Central memory CD4-positive, alpha-beta T cell (primary cell): ENCODE measurements at regions not wholly inside any gene's neighbourhood (a gene's known extent, or its start where the extent isn't known, plus 50 kb on each side); places are given as distances from the start of the nearest gene placed in this dataset.

Experiments used
- DNase-seq: peaks from one replicate; pipeline ENCODE4 v3.0.0; 2022

- no peak for DNase-seq
These were observed 71.1 kb upstream of the FGGY start for GRCh38 chr1:59225594-59226316.

GRCh38 chr1:59229138-59229537 is 67.8 kb upstream of the FGGY start:
- DNase-seq = no peak

- DNase-seq = no peak
These were observed 66.3 kb upstream of the FGGY start for GRCh38 chr1:59230622-59231021.

GRCh38 chr1:59232216-59232615 is 64.7 kb upstream of the FGGY start:
- DNase-seq = no peak

- DNase-seq = no peak
These were observed 63.5 kb upstream of the FGGY start for GRCh38 chr1:59233444-59233843.

- DNase-seq = no peak
These were observed 60.0 kb upstream of the FGGY start for GRCh38 chr1:59236721-59237545.

GRCh38 chr1:59237900-59238299 is 59.0 kb upstream of the FGGY start:
- DNase-seq = no peak

- no peak for DNase-seq
These were observed 58.5 kb upstream of the FGGY start for GRCh38 chr1:59238333-59238934.

- no peak for DNase-seq
These were observed 57.9 kb upstream of the FGGY start for GRCh38 chr1:59238993-59239392.

- no peak for DNase-seq
These were observed 55.0 kb upstream of the FGGY start for GRCh38 chr1:59241909-59242308.

- DNase-seq = no peak
These were observed 54.5 kb upstream of the FGGY start for GRCh38 chr1:59242370-59242769.

GRCh38 chr1:59243550-59243949 is 53.3 kb upstream of the FGGY start:
- no peak for DNase-seq

- DNase-seq = no peak
These were observed 52.9 kb upstream of the FGGY start for GRCh38 chr1:59243978-59244377.

GRCh38 chr1:59244891-59245290 is 52.0 kb upstream of the FGGY start:
- DNase-seq = no peak
